ENCODE measurements at regions not wholly inside any gene's neighbourhood (a gene's known extent, or its start where the extent isn't known, plus 50 kb on each side); places are given as distances from the start of the nearest gene placed in this dataset.
"Not testable (repeated sequence)": the region's sequence is repeated elsewhere in the genome, so short reads cannot be mapped to it uniquely, and the experiment has no call there.

DNA sequence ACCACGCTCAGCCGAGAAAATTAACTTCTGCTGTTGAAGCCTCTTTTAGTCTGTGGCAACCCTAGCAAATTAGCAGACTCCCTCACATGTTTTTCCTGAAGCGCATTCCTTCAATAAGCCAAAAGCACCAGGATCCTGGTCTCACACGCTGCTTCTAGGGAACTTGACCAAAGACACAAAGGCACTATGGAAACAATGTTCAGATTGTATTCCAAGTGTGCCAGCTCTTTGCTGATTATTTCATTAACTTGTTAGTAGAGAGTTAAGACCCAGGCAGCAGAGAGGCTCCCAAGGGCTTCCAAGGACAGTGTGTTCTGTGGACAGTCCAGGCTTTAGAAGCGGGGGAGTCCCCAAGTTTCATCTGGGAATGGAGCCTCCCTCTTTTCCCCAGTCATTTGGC, 94.4 kb upstream of the BASP1 start:
- Mint-ChIP-seq H3K9me3 (peaks cover 3 to 7% of the 10 kb centered on the region in 2 donors), H3K27ac (no peak overlapping the region), H3K36me3 (no peaks in the 10 kb centered on the region), H3K4me3 (no peak overlapping the region), H3K4me1 (peaks cover 0 to 5% of the 10 kb centered on the region in 2 donors), H3K27me3 (ENCODE audit: low read depth in 2 of 2) (peaks cover 0 to 2% of the 10 kb centered on the region in 2 donors)
- no peak overlapping the region for H3K4me3 ChIP-seq (ENCODE audit: low read length)
- H3K27me3 ChIP-seq (ENCODE audit: control insufficient read depth, insufficient read depth, low read length), result no peaks in the 10 kb centered on the region
- H3K36me3 ChIP-seq (ENCODE audit: control insufficient read depth, insufficient read depth, low read length), result no peaks in the 10 kb centered on the region
- H3K27ac ChIP-seq (ENCODE audit: low read length), result no peak overlapping the region
- no peaks in the 10 kb centered on the region for H3K9me3 ChIP-seq (ENCODE audit: control insufficient read depth, insufficient read depth, low read length)
- TF ChIP-seq, protein P1, sequence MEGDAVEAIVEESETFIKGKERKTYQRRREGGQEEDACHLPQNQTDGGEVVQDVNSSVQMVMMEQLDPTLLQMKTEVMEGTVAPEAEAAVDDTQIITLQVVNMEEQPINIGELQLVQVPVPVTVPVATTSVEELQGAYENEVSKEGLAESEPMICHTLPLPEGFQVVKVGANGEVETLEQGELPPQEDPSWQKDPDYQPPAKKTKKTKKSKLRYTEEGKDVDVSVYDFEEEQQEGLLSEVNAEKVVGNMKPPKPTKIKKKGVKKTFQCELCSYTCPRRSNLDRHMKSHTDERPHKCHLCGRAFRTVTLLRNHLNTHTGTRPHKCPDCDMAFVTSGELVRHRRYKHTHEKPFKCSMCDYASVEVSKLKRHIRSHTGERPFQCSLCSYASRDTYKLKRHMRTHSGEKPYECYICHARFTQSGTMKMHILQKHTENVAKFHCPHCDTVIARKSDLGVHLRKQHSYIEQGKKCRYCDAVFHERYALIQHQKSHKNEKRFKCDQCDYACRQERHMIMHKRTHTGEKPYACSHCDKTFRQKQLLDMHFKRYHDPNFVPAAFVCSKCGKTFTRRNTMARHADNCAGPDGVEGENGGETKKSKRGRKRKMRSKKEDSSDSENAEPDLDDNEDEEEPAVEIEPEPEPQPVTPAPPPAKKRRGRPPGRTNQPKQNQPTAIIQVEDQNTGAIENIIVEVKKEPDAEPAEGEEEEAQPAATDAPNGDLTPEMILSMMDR (IDR thresholded peaks at IDR 0.05), result no peak
- H3K4me1 ChIP-seq (ENCODE audit: control insufficient read depth, insufficient read depth, low read length), result no peaks in the 10 kb centered on the region
- intact Hi-C loops (cut with micrococcal nuclease), result no loop called here
- 87% methylated on average over 5 of the region's 5 CpGs for WGBS (ENCODE audit: insufficient coverage)
- ATAC-seq (no peak), DNase-seq (no peak)

DNA sequence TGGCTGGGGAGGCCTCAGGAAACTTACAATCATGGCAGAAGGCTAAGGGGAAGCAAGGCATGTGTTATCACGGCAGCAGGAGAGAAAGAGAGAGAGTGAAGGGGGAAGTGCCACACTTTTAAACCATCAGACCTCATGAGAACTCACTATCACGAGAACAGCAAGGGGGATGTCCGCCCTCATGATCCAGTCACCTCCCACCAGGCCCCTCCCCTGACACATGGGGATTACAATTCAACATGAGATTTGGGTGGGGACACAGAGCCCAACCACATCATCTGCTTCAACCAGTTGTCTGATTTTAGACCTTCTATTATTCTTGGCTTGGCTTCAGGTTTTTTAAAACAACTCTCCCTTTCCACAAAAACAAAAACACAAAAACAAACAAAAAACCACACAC, 93.7 kb upstream of the BASP1 start:
- DNase-seq; H3K4me1 Mint-ChIP-seq; H3K4me1 ChIP-seq (ENCODE audit: control insufficient read depth, insufficient read depth, low read length); H3K9me3 ChIP-seq (ENCODE audit: control insufficient read depth, insufficient read depth, low read length); H3K4me3 Mint-ChIP-seq; H3K27ac Mint-ChIP-seq; intact Hi-C loops (cut with micrococcal nuclease); H3K9me3 Mint-ChIP-seq; H3K27me3 ChIP-seq (ENCODE audit: control insufficient read depth, insufficient read depth, low read length); H3K4me3 ChIP-seq (ENCODE audit: low read length); H3K36me3 Mint-ChIP-seq; H3K27ac ChIP-seq (ENCODE audit: low read length); ATAC-seq; H3K27me3 Mint-ChIP-seq (ENCODE audit: low read depth in 2 of 2); H3K36me3 ChIP-seq (ENCODE audit: control insufficient read depth, insufficient read depth, low read length): not testable (repeated sequence)
- whole genome bisulfite sequencing (ENCODE audit: insufficient coverage), result 64% methylated on average over 2 of the region's 3 CpGs

DNA sequence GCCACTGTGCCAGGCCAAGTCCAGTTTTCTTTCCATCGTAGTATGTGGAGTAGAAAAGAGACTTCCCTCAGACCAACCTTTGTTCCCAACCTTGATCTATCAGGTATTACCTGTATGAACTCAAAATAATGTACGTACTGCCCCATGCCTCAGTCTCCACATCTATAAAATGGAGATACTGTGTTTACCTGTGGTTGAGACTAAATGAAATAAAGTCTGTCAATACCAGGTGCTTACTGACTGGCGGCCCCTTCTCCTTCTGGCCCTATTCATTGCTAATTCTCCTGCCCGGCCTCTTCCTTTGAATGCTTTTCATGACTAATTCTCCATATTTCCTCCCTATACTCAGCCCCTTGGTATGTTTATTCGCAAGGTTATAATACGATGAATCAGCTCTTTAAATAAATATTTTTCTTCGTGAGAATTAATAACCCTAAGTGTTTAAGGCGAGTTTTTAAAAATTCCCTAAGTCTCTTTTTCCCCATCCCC, 89.6 kb upstream of the BASP1 start:
- WGBS (ENCODE audit: insufficient coverage), result 93% methylated on average over 6 of the region's 8 CpGs
- no peak overlapping the region for H3K27ac Mint-ChIP-seq

DNA sequence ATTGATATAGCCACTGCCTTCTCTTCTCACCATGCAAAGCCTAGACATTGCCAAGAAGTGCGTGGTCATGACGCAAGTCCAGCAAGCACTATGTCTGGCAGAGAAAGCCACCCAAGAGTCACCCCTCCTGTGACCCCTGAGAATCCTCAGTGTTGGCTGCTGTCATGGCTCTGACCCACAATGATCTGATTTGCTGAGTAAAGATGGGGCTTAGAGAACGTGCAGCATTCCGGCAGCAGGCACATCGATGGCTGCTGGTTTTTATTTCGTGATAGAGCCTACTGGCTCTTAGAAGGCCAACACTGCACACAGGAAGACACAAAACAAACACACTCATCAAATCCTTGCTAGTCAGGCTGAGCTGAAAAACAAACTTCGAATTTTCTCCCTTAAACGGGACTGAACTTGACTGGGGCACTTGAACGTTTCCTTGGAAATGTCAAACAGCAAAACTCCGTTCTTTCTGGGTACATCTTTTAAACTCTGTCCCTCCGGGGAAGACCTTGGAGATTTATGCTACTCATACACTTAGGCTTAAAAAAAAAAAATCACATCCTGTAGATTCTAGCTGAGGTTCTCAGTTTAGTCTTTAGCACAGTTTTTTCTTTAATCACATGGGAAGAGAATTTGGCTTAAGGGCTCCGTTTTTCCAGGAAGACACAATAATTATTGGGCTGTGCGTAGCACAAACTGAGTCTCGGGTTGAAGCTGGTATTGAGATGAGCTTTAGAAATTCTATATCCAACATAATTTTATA, 88.2 kb upstream of the BASP1 start:
- H3K27me3 Mint-ChIP-seq (ENCODE audit: low read depth in 2 of 2), result peaks cover 0 to 2% of the 10 kb centered on the region in 2 donors
- no peaks in the 10 kb centered on the region for H3K36me3 ChIP-seq (ENCODE audit: control insufficient read depth, insufficient read depth, low read length)
- H3K4me1 Mint-ChIP-seq, result peaks cover 4 to 6% of the 10 kb centered on the region in 2 donors
- TF ChIP-seq, protein P1 (IDR thresholded peaks at IDR 0.05), result no peak
- H3K4me3 Mint-ChIP-seq, result no peak overlapping the region
- H3K27me3 ChIP-seq (ENCODE audit: control insufficient read depth, insufficient read depth, low read length), result no peaks in the 10 kb centered on the region
- ATAC-seq (no peak), DNase-seq (no peak)
- no peak overlapping the region for H3K27ac Mint-ChIP-seq
- H3K36me3 Mint-ChIP-seq, result no peaks in the 10 kb centered on the region
- intact Hi-C loops (cut with micrococcal nuclease), result no loop called here
- no peak overlapping the region for H3K27ac ChIP-seq (ENCODE audit: low read length)
- H3K4me1 ChIP-seq (ENCODE audit: control insufficient read depth, insufficient read depth, low read length), result peaks cover 11% of the 10 kb centered on the region
- peaks cover 3 to 4% of the 10 kb centered on the region in 2 donors for H3K9me3 Mint-ChIP-seq
- WGBS (ENCODE audit: insufficient coverage), result 71% methylated on average over 12 of the region's 14 CpGs
- no peaks in the 10 kb centered on the region for H3K9me3 ChIP-seq (ENCODE audit: control insufficient read depth, insufficient read depth, low read length)
- H3K4me3 ChIP-seq (ENCODE audit: low read length), result no peak overlapping the region

More for the DNA sequence above, 89.6 kb upstream of the BASP1 start:
- Mint-ChIP-seq H3K36me3 (no peaks in the 10 kb centered on the region), H3K27me3 (ENCODE audit: low read depth in 2 of 2) (peaks cover 0 to 2% of the 10 kb centered on the region in 2 donors), H3K4me1 (peaks cover 4 to 6% of the 10 kb centered on the region in 2 donors), H3K9me3 (peaks cover 3 to 4% of the 10 kb centered on the region in 2 donors), H3K4me3 (no peak overlapping the region)
- Histone ChIP-seq H3K9me3 (ENCODE audit: control insufficient read depth, insufficient read depth, low read length) (no peaks in the 10 kb centered on the region), H3K36me3 (ENCODE audit: control insufficient read depth, insufficient read depth, low read length) (no peaks in the 10 kb centered on the region), H3K27ac (ENCODE audit: low read length) (no peak overlapping the region), H3K27me3 (ENCODE audit: control insufficient read depth, insufficient read depth, low read length) (no peaks in the 10 kb centered on the region), H3K4me3 (ENCODE audit: low read length) (no peak overlapping the region), H3K4me1 (ENCODE audit: control insufficient read depth, insufficient read depth, low read length) (peaks cover 11% of the 10 kb centered on the region)
- DNase-seq, result no peak
- ATAC-seq, result no peak
- TF ChIP-seq, protein P1 (IDR thresholded peaks at IDR 0.05), result no peak
- intact Hi-C loops (cut with micrococcal nuclease), result no loop called here

DNA sequence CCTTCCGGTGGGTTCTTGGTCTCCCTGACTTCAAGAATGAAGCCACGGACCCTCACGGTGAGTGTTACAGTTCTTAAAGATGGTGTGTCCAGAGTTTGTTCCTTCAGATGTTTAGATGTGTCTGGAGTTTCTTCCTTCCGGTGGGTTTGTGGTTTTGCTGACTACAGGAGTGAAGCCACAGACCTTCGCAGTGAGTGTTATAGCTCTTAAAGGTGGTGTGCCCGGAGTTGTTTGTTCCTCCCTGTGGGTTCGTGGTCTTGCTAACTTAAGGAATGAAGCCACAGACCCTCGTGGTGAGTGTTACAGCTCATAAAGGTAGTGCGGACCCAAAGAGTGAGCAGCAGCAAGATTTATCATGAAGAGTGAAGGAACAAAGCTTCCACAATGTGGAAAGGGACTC, 87.1 kb upstream of the BASP1 start:
- H3K9me3 ChIP-seq (ENCODE audit: control insufficient read depth, insufficient read depth, low read length); intact Hi-C loops (cut with micrococcal nuclease); H3K27me3 Mint-ChIP-seq (ENCODE audit: low read depth in 2 of 2); H3K27me3 ChIP-seq (ENCODE audit: control insufficient read depth, insufficient read depth, low read length); H3K9me3 Mint-ChIP-seq; H3K27ac ChIP-seq (ENCODE audit: low read length); DNase-seq; H3K36me3 ChIP-seq (ENCODE audit: control insufficient read depth, insufficient read depth, low read length); H3K4me3 Mint-ChIP-seq; H3K27ac Mint-ChIP-seq; ATAC-seq; H3K4me1 Mint-ChIP-seq; H3K36me3 Mint-ChIP-seq; H3K4me3 ChIP-seq (ENCODE audit: low read length): not testable (repeated sequence)
- H3K4me1 ChIP-seq (ENCODE audit: control insufficient read depth, insufficient read depth, low read length), result peaks cover 11% of the 10 kb centered on the region
- 4% methylated on average over 8 of the region's 9 CpGs for WGBS (ENCODE audit: insufficient coverage)

Measured in natural killer cell (primary cell).